Mesodermal cell (in vitro differentiated cells): ENCODE measurements at regions not wholly inside any gene's neighbourhood (a gene's known extent, or its start where the extent isn't known, plus 50 kb on each side); places are given as distances from the start of the nearest gene placed in this dataset.

Experiments
- H3K27ac ChIP-seq: 2 replicates; pipeline ENCODE4 v1.7.0; 2013; ENCODE audit warnings: mild to moderate bottlenecking, low read depth, low read length, moderate library complexity; ENCODE audit not compliant: severe bottlenecking
- H3K36me3 ChIP-seq: 2 replicates; pipeline ENCODE4 v1.7.1; 2013; ENCODE audit warnings: mild to moderate bottlenecking, low read length, moderate library complexity; ENCODE audit not compliant: control insufficient read depth, insufficient read depth
- H3K4me1 ChIP-seq: one replicate; pipeline ENCODE4 v1.7.1; 2013; ENCODE audit warnings: mild to moderate bottlenecking, low read length; ENCODE audit not compliant: insufficient read depth, control insufficient read depth, poor library complexity, severe bottlenecking
- H3K4me3 ChIP-seq: 2 replicates; pipeline ENCODE4 v1.7.0; 2013; ENCODE audit warnings: low read length, control low read depth, mild to moderate bottlenecking; ENCODE audit not compliant: insufficient read depth, poor library complexity, severe bottlenecking; ENCODE audit errors: extremely low read depth
- H3K9me3 ChIP-seq: 2 replicates; pipeline ENCODE4 v1.7.1; 2013; ENCODE audit warnings: mild to moderate bottlenecking, low read length, moderate library complexity; ENCODE audit not compliant: control insufficient read depth
- WGBS, 2 experiments: methylation state at CpG; one replicate each; pipeline ENCODE4 v1.1.5; 2013; ENCODE audit warnings: missing lambda C conversion rate in 2 of 2; ENCODE audit not compliant: insufficient coverage in 2 of 2; 5-methylcytosine and 5-hydroxymethylcytosine counted together

DNA sequence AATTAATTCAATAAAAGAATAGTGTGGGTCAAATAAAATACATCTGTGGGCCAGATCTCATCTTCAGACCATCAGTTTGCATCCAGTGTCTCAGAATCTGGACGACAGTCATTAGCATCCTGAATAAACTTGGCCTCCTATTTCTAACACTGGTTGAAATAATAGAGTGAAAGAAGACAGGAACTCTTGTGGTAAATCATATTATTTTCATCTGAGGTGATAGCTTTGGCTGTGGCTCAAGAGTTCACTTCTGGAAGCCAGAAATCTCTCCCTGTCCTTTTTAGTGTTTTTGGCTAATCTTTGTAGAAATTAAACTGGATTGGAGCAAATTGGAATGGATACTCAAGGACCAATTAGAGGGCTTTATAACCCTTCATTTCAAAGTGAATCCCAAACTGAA, 63.4 kb upstream of the HMHB1 start:
- Histone ChIP-seq H3K4me3 (no peak overlapping the region), H3K4me1 (no peaks in the 10 kb centered on the region), H3K27ac (no peak overlapping the region), H3K36me3 (no peaks in the 10 kb centered on the region), H3K9me3 (no peaks in the 10 kb centered on the region)
- WGBS, 2 experiments, result no CpG with 5 or more reads among the region's 1 CpG

DNA sequence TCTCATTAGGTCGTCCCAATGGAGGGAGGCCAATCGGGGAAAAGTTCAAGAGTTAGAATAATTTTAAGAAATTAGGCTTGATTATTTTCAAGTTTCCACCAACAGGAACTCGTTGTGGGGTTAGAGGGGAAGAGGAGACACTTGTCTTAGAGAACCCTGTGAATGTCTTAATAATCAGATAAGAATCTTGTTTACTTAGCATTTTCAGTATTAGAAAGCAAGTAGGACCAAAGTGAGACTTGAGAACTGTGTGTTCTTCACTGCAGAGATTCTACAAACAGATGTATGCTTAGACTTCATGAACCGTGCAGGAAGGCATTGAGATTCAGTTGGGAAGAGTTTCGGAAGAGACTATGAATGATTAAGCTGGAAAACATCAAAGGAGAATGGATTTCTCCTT, 69.0 kb upstream of the HMHB1 start:
- WGBS, 2 experiments, result 86 to 88% methylated on average over 1 to 5 of the region's 5 CpGs
- Histone ChIP-seq H3K9me3 (no peaks in the 10 kb centered on the region), H3K4me3 (no peak overlapping the region), H3K36me3 (no peaks in the 10 kb centered on the region), H3K27ac (no peak overlapping the region), H3K4me1 (no peaks in the 10 kb centered on the region)

DNA sequence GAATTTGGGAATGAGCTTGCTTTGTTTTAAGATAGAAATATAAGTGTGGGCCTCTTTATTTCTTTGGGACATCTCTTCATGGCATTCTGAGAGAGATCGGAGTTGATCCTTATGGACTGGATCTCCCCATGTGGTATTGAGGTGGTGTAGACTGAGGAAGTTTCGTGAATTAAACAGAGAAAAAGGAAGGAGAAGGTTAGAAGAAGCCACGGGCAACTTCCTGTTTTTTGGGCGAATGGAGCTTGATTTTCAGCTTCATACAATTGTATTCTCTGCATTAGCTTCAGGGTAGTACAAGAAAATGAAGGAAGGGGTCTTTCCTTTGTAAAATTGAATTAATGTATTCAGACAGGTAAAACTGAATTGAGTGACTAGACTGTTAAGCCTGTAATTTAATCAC, 70.5 kb upstream of the HMHB1 start:
- no peak overlapping the region for H3K4me3 ChIP-seq
- no peaks in the 10 kb centered on the region for H3K9me3 ChIP-seq
- H3K4me1 ChIP-seq, result no peaks in the 10 kb centered on the region
- H3K36me3 ChIP-seq, result no peaks in the 10 kb centered on the region
- H3K27ac ChIP-seq, result no peak overlapping the region
- WGBS, 2 experiments, result 100% methylated on average over 1 to 2 of the region's 4 CpGs

DNA sequence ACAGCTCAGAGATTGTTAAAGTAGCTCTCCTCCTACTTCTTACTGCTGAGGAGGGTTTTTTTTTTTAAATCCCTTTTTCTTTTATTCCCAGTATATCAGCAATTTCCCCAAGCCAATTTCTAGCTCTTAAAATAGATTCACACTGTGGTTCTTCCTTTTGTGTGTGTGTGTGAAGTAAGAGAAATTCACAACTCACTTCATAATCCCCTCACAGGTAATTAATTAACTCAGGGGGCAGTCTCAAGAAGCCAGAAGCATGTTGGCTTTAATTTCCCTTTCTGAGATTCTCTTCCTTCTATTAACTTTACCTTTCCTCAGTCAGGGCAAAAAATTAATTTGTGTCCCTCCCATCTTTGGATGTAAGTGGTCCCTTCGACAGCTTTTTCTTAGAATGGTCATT, 71.0 kb upstream of the HMHB1 start:
- Histone ChIP-seq H3K27ac (no peak overlapping the region), H3K4me3 (no peak overlapping the region), H3K36me3 (no peaks in the 10 kb centered on the region), H3K9me3 (no peaks in the 10 kb centered on the region), H3K4me1 (no peaks in the 10 kb centered on the region)
- 86% methylated on average over 1 of the region's 1 CpG; no CpG with 5 or more reads in 1 of the 2 experiments for WGBS, 2 experiments

DNA sequence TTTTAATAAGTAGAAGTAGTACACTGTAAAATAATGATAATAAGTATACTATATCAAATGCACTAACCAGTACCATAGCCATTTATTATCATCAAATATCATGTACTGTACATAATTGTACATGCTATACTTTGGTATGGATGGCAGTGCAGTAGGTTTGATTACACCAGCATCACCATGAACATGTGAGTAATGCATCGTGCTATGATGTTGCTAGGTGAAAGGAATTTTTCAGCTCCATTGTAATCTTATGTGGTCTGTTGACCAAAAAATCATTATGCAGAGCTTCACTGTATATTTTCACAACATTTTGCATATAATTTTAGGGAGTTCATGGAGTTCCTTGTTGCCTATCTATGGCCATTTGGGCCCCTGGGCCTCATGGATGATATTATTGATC, 72.2 kb upstream of the HMHB1 start:
- Histone ChIP-seq H3K4me1 (no peaks in the 10 kb centered on the region), H3K36me3 (no peaks in the 10 kb centered on the region), H3K9me3 (no peaks in the 10 kb centered on the region), H3K27ac (no peak overlapping the region), H3K4me3 (no peak overlapping the region)
- no CpG with 5 or more reads among the region's 1 CpG for WGBS, 2 experiments

DNA sequence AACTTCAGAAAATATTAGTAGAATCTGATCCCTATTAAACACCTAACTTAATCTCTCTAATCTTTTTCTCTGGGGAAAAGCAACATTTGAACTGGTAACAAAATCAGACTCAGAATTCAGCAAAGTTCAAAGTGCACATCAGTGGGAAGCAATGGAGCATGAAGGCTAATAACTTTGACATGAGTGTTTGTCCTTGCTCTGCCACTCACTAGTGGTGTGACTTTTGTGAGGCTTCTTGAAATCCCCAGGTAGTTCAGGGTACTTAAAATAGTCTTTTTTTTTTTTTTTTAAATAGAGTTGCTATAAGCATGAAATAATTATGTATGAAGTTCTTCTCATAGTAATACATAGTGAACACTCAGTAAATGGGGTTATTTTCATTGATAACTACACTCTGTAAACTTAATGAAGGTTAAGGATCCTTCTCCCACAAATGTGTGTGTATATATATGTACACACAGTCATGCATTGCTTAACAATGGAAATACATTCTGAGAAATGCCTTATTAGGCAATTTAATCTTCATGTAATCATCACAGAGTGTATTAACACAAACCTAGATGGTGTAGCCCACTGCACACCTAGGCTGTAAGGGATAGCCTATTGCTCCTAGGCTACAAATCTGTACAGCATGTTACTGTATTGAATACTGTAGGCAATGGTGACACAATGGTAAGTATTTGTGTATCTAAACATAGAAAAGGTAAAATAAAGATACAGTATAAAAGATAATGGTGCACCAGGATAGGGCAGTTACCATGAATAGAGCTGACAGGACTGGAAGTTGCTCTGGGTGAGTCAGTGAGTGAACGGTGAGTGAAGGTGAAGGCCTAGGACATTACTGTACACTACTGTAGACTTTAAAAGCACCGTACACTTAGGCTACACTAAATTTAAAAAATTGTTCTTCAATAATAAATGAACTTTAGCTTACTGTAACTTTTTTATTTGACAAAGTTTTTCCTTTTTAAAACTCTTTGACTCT, 73.3 kb upstream of the HMHB1 start:
- 100% methylated on average over 1 of the region's 2 CpGs; no CpG with 5 or more reads in 1 of the 2 experiments for WGBS, 2 experiments
- Histone ChIP-seq H3K27ac (no peak overlapping the region), H3K4me1 (no peaks in the 10 kb centered on the region), H3K36me3 (no peaks in the 10 kb centered on the region), H3K9me3 (no peaks in the 10 kb centered on the region), H3K4me3 (no peak overlapping the region)

DNA sequence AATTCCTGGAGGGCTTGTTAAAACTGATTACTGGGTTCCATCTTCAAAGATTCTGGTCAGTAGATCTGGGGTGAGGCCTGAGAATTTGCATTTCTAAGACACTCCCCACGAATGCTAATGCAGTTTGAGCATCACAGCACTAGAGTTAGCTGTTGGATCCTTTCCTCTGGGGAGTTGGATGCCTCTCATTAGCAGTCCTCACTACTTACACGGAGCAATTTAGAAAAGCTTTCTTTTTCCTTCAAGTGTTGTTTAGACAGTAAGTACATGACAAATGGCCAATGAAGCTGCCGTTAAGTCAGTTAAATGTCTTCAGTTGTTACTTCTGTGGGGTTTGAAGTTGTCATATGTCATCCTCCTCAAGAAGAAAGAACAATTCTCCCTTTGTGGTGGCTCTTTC, 74.9 kb upstream of the HMHB1 start:
- Histone ChIP-seq H3K9me3 (no peaks in the 10 kb centered on the region), H3K27ac (no peak overlapping the region), H3K36me3 (no peaks in the 10 kb centered on the region), H3K4me3 (no peak overlapping the region), H3K4me1 (no peaks in the 10 kb centered on the region)
- WGBS, 2 experiments, result 57% methylated on average over 2 of the region's 3 CpGs; no CpG with 5 or more reads in 1 of the 2 experiments

DNA sequence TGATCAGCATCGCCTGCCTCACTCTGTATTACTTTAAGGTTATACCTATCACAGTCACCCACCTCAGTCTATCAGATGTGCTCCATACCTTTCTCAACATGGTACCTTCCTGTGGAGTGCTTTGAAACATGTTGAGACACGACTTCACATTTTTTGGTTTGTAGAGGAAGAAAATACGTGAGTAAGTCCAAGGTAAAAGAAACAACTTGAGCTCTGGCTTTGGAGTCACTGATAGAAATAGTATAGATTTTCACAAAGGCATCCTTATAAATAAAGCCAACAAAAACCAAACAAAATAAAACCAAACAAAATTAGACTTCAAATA, 77.5 kb upstream of the HMHB1 start:
- no peak overlapping the region for H3K27ac ChIP-seq
- H3K9me3 ChIP-seq, result no peaks in the 10 kb centered on the region
- H3K4me1 ChIP-seq, result no peaks in the 10 kb centered on the region
- WGBS, 2 experiments, result 80 to 92% methylated on average over 1 of the region's 3 CpGs
- no peaks in the 10 kb centered on the region for H3K36me3 ChIP-seq
- H3K4me3 ChIP-seq, result no peak overlapping the region

DNA sequence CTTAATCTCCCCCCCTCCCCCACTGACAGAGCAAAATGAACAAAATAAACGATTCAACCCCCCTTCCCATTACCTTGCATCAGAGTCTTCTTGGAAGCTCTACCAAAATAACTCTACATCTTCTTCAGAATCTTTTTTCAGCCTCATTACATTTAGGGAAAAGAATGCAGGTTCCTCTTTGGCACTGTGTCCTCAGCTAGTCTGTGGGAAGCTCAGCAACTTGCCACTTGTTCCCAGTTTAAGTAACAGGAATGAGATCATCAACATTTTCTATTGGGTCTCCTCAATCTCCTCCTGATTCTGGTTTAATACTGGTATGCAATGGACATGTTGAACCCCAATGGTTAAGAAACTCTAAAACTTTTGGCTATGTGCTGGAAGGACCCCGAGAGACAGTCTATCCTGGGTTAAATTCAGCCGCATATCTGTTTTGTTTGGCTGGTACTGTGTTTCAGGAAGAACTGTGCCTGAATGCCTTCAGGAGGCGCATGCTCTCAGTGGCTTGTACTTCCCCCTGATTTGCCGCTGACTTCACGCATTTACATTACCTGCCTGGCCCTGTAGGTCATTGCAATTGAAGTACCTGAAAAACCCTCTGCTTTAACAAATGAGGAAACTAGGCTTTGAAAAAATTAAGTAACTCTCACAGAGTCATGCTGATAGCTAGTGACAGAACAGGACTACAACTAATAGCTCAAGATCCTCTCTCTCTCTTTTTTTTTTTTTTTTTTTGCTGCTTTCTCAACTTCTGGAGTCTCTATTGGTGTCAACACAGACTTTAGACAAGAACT, 78.1 kb upstream of the HMHB1 start:
- Histone ChIP-seq H3K4me1 (no peaks in the 10 kb centered on the region), H3K27ac (no peak overlapping the region), H3K36me3 (no peaks in the 10 kb centered on the region), H3K4me3 (no peak overlapping the region), H3K9me3 (no peaks in the 10 kb centered on the region)
- 89 to 90% methylated on average over 3 to 4 of the region's 6 CpGs for WGBS, 2 experiments

DNA sequence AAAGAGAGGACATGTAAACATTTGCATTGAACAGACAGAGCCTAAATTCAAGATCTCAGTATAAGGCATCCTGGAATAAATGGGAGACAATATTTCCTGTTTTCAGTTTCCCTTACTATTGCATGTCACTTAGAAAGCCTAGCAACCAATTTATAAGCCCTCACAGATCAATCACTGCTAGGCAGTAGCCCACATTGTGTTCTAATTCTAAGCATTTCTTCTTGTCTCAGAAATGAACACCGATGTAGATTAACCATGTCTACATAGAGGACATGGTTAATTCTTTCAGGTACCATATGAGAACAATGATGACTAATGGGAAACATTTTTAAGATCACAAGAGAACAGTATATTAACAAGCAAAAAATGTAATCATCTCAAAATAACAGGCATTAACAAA, 79.6 kb upstream of the HMHB1 start:
- H3K9me3 ChIP-seq, result no peaks in the 10 kb centered on the region
- WGBS, 2 experiments, result no CpG with 5 or more reads among the region's 1 CpG
- no peak overlapping the region for H3K4me3 ChIP-seq
- H3K36me3 ChIP-seq, result no peaks in the 10 kb centered on the region
- no peaks in the 10 kb centered on the region for H3K4me1 ChIP-seq
- H3K27ac ChIP-seq, result no peak overlapping the region
